Naive thymus-derived CD8-positive, alpha-beta T cell (primary cell): ENCODE measurements at regions not wholly inside any gene's neighbourhood (a gene's known extent, or its start where the extent isn't known, plus 50 kb on each side); places are given as distances from the start of the nearest gene placed in this dataset.

Experiments used
- ATAC-seq, 2 donors: fragments of 150-1000 bp; cut with Tn5 transposase in 1 of 2; sonication (Bioruptor Pico), chemical (Tn5 transposase) in 1 of 2; 1 replicate in 1 of 2; 2 replicates in 1 of 2; pipeline ENCODE4 v1.10.0; 2021; ENCODE audit warnings: mild to moderate bottlenecking in 2 of 2, moderate library complexity in 2 of 2
- POLR2A ChIA-PET: fragments of 350-600 bp; sonication (Branson Sonifier 250); formaldehyde crosslinking; loops from one replicate; lab custom pipeline; 2021; ENCODE audit warnings: antibody characterized with exemption; lab: Charles Lee
- DNase-seq, 10 donors: peaks; one replicate each; pipeline versions ENCODE4 v3.0.0 to v3.0.0-alpha.2; 2020 to 2022
- H3K27ac Mint-ChIP-seq, 10 donors: one replicate each; pipeline ENCODE4 v1.8.0; 2020 to 2022; ENCODE audit warnings: mild to moderate bottlenecking in 10 of 10, mixed read lengths in 10 of 10, moderate library complexity in 4 of 10, inconsistent platforms in 1 of 10
- H3K27me3 Mint-ChIP-seq, 5 donors: one replicate each; pipeline ENCODE4 v1.8.0; 2021 to 2022; ENCODE audit warnings: mixed read lengths in 5 of 5
- H3K36me3 Mint-ChIP-seq, 3 donors: one replicate each; pipeline ENCODE4 v1.8.0; 2020 to 2022; ENCODE audit warnings: mixed read lengths in 3 of 3, mild to moderate bottlenecking in 2 of 3, inconsistent platforms in 1 of 3
- H3K4me1 Mint-ChIP-seq, 4 donors: one replicate each; pipeline ENCODE4 v1.8.0; 2021 to 2022; ENCODE audit warnings: mixed read lengths in 4 of 4
- H3K4me3 Mint-ChIP-seq, 10 donors: one replicate each; pipeline ENCODE4 v1.8.0; 2020 to 2022; ENCODE audit warnings: mild to moderate bottlenecking in 10 of 10, mixed read lengths in 10 of 10, moderate library complexity in 6 of 10, inconsistent platforms in 1 of 10
- H3K9me3 Mint-ChIP-seq, 9 donors: one replicate each; pipeline ENCODE4 v1.8.0; 2020 to 2022; ENCODE audit warnings: mixed read lengths in 9 of 9, mild to moderate bottlenecking in 3 of 9, inconsistent platforms in 1 of 9, moderate library complexity in 1 of 9

GRCh38 chr13:53522034-53522433, 493.4 kb downstream of the OLFM4 start:
- ATAC-seq (no peak), DNase-seq (no peak)
- Mint-ChIP-seq H3K4me3 (no peak overlapping the region), H3K27ac (no peak overlapping the region), H3K4me1 (no peaks in the 10 kb centered on the region), H3K27me3 (no peaks in the 10 kb centered on the region), H3K9me3 (peaks cover 0 to 8% (median 5%) of the 10 kb centered on the region in 9 donors), H3K36me3 (no peaks in the 10 kb centered on the region)
- POLR2A ChIA-PET = no interaction called here

DNA sequence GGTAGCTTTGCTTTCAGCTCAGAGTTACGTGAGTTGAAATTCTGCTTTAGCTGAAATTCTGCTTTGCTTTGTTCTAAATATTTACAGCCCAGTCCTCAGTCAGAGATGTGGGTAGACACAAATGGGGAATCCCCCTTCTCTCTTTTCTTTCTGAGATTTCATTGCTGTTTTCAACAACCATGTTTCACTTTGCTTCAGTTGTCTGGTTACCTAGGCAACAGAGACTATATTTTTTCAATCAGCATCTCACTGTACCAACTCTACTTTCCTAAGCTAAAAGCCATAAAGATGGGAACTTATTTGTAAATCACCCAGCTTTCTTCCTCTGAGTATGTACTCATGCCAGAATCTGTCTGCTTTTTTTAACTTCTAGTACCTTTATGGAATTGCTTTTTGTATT, 509.0 kb downstream of the OLFM4 start:
- peaks cover 0 to 16% (median 7%) of the 10 kb centered on the region in 9 donors for H3K9me3 Mint-ChIP-seq
- H3K4me1 Mint-ChIP-seq = no peaks in the 10 kb centered on the region
- DNase-seq = no peak
- no peak for ATAC-seq
- no peaks in the 10 kb centered on the region for H3K36me3 Mint-ChIP-seq
- H3K27me3 Mint-ChIP-seq = no peaks in the 10 kb centered on the region
- no peak overlapping the region for H3K4me3 Mint-ChIP-seq
- H3K27ac Mint-ChIP-seq = no peak overlapping the region
- POLR2A ChIA-PET = no interaction called here

GRCh38 chr13:53545340-53545941, 516.8 kb downstream of the OLFM4 start:
- POLR2A ChIA-PET = no interaction called here
- peaks cover 0 to 18% (median 4%) of the 10 kb centered on the region in 9 donors for H3K9me3 Mint-ChIP-seq
- H3K4me3 Mint-ChIP-seq = no peak overlapping the region
- H3K27ac Mint-ChIP-seq = no peak overlapping the region
- no peaks in the 10 kb centered on the region for H3K27me3 Mint-ChIP-seq
- no peak for DNase-seq
- no peaks in the 10 kb centered on the region for H3K4me1 Mint-ChIP-seq
- H3K36me3 Mint-ChIP-seq = no peaks in the 10 kb centered on the region
- ATAC-seq = no peak

DNA sequence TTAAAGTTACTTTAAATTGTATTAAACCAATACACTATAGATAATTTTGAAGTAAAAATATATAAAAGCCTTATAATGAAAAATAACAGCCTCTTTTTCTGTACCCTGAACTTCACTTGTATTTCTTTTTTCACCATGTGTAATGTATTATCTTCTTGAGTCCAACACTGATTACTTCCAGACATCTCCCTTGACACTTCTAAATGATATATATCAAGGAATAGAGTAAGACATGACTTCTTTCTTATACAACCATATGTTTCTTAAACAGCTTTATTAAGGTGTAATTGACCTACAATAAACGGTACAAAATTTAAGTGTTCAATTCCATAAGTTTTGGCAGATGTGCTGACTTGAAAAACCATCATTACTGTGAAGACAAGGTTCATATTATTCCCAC, 531.9 kb downstream of the OLFM4 start:
- Mint-ChIP-seq H3K27ac (no peak overlapping the region), H3K4me3 (no peak overlapping the region), H3K27me3 (no peaks in the 10 kb centered on the region), H3K4me1 (no peaks in the 10 kb centered on the region), H3K36me3 (peaks cover 0 to 4% (median 0%) of the 10 kb centered on the region in 3 donors), H3K9me3 (peaks cover 0 to 16% (median 0%) of the 10 kb centered on the region in 9 donors)
- DNase-seq (no peak), ATAC-seq (no peak)
- POLR2A ChIA-PET = no interaction called here

DNA sequence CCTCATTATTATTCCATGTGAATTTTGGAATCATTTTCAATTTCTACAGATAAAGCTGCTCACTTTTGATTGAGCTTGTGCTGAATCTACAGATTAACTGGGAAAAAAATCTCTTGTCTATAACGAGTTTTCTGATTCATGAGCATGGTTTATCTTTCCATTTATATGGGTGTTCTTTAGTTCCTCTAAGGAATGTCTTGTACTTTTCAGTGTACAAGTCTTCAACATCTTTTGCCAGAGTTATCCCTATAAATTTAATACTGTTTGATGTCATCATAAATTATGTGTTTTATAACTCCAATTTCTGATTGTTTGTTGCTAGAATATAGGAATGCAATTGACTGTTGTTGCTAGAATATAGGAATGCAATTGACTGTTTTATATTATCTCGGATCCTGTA, 533.8 kb downstream of the OLFM4 start:
- H3K36me3 Mint-ChIP-seq = peaks cover 0 to 4% (median 0%) of the 10 kb centered on the region in 3 donors
- H3K9me3 Mint-ChIP-seq = peaks cover 0 to 19% (median 7%) of the 10 kb centered on the region in 9 donors
- H3K4me1 Mint-ChIP-seq = no peaks in the 10 kb centered on the region
- POLR2A ChIA-PET = no interaction called here
- H3K4me3 Mint-ChIP-seq = no peak overlapping the region
- no peak for ATAC-seq
- DNase-seq = no peak
- H3K27ac Mint-ChIP-seq = no peak overlapping the region
- H3K27me3 Mint-ChIP-seq = no peaks in the 10 kb centered on the region

DNA sequence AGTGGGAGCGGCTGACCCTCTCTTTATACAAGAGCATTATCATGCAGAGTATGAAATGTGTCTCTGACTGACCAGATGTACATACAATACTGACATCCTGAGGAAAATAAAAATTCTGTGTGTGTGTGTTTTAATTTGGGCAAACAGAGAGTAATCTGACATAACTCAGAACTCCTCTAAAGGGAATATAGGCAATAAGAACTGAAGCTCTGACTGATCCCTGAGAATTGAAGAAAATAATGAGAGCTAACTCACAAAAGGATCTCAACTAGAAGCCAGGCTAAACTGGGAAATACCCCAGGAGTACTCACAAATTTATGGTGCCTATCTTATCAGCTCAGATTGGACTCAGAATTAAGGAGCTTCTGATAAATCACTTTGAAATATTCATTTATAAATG, 539.9 kb downstream of the OLFM4 start:
- H3K9me3 Mint-ChIP-seq = peaks cover 0 to 21% (median 9%) of the 10 kb centered on the region in 9 donors
- POLR2A ChIA-PET = no interaction called here
- no peak overlapping the region for H3K4me3 Mint-ChIP-seq
- no peaks in the 10 kb centered on the region for H3K27me3 Mint-ChIP-seq
- DNase-seq (no peak), ATAC-seq (no peak)
- no peaks in the 10 kb centered on the region for H3K36me3 Mint-ChIP-seq
- no peak overlapping the region for H3K27ac Mint-ChIP-seq
- no peaks in the 10 kb centered on the region for H3K4me1 Mint-ChIP-seq

DNA sequence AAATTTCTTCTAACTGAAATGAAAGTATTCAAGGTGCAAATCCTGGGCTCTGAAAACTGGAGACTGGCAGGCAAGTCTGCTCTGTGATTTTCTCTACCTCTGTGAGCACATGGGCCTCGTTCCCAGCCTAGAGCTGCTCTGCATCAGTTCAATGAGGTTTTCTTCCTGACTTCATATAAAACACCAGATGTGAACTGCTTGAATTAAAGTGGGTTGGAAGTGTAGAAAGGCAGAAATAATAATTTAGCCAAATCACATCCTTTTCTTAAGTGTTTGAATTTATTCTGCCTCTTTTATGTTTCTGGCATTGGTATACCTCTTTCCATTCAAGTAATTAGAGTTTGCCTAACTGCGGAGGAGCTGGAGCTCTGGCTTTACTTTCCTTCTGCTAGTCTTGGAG, 540.8 kb downstream of the OLFM4 start:
- no peaks in the 10 kb centered on the region for H3K36me3 Mint-ChIP-seq
- ATAC-seq (no peak), DNase-seq (no peak)
- POLR2A ChIA-PET = no interaction called here
- no peaks in the 10 kb centered on the region for H3K4me1 Mint-ChIP-seq
- no peak overlapping the region for H3K4me3 Mint-ChIP-seq
- no peaks in the 10 kb centered on the region for H3K27me3 Mint-ChIP-seq
- H3K9me3 Mint-ChIP-seq = peaks cover 0 to 21% (median 6%) of the 10 kb centered on the region in 9 donors
- no peak overlapping the region for H3K27ac Mint-ChIP-seq

DNA sequence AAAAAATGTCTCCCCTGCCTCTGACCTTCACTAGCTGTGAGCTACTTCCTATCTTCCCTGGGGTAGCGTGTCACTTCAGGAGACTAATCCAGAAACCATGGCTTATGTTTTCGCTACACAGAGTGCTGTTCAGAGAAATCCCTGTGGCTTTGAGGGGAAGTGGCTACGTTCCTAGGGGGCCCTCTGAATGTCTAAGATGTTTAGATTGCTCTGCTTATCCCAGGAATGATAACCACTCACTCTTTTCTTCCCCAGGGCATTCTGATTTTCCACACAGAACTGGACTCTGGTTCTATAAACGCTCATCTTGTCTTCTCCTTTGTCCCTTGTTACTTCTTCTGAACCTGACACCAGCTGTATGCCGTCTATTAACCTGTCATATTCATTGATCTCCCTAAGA, 572.5 kb downstream of the OLFM4 start:
- POLR2A ChIA-PET = no interaction called here
- Mint-ChIP-seq H3K27me3 (no peaks in the 10 kb centered on the region), H3K9me3 (peaks cover 0 to 34% (median 8%) of the 10 kb centered on the region in 9 donors), H3K36me3 (no peaks in the 10 kb centered on the region), H3K4me3 (no peak overlapping the region), H3K27ac (no peak overlapping the region), H3K4me1 (no peaks in the 10 kb centered on the region)
- DNase-seq (no peak), ATAC-seq (no peak)

DNA sequence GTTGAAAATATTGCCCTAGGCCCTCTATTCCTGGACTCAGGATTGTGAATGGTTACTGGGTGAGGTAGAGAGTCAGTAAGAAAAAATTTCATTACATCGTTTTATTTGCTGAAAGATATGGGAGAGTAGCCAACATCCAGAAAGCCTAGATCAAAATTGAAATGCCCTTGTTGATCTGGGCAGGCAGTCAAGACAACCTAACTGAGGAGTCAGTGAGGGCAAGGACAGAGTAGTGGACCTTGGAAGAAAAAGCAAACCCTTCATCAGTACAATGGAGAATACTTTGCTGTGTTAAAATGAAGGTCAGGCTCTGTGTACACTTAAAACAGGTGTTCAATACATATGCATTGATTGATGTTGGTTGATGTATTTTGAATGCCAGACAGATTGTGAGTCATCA, 576.7 kb downstream of the OLFM4 start:
- DNase-seq = no peak
- Mint-ChIP-seq H3K27ac (no peak overlapping the region), H3K36me3 (no peaks in the 10 kb centered on the region), H3K9me3 (peaks cover 0 to 32% (median 9%) of the 10 kb centered on the region in 9 donors), H3K27me3 (no peaks in the 10 kb centered on the region), H3K4me3 (no peak overlapping the region), H3K4me1 (no peaks in the 10 kb centered on the region)
- ATAC-seq = no peak
- POLR2A ChIA-PET = no interaction called here

- Mint-ChIP-seq H3K4me1 (no peaks in the 10 kb centered on the region), H3K9me3 (peaks cover 0 to 3% (median 0%) of the 10 kb centered on the region in 9 donors), H3K27ac (no peak overlapping the region), H3K36me3 (no peaks in the 10 kb centered on the region), H3K4me3 (no peak overlapping the region), H3K27me3 (no peaks in the 10 kb centered on the region)
- POLR2A ChIA-PET = no interaction called here
- no peak for ATAC-seq
- DNase-seq = no peak
Observed at GRCh38 chr13:53612200-53612599, 583.6 kb downstream of the OLFM4 start.

DNA sequence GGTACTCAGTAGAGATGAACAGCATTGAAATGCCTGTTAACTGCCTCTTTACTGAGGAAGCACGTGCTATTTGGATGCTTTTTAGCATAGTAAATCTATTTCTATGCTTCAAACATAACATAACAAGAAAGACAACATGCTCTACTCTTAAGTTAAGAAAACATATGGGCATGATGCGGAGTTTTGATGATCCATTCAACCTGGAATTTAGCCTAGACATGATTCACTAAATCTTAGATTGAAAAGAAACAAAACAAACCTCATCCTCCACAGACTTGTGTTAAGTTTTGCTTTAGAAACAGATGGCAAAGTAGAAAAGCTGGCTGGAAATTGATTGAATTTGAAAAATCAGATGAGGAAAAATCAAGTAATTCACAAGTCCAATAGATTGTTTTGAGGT, 593.8 kb downstream of the OLFM4 start:
- Mint-ChIP-seq H3K4me1 (no peaks in the 10 kb centered on the region), H3K36me3 (no peaks in the 10 kb centered on the region), H3K4me3 (no peak overlapping the region), H3K27me3 (no peaks in the 10 kb centered on the region), H3K9me3 (peaks cover 0 to 24% (median 6%) of the 10 kb centered on the region in 9 donors), H3K27ac (no peak overlapping the region)
- POLR2A ChIA-PET = no interaction called here
- ATAC-seq = no peak
- DNase-seq = no peak

GRCh38 chr13:53623146-53623545, 594.5 kb downstream of the OLFM4 start:
- ATAC-seq (no peak), DNase-seq (no peak)
- H3K9me3 Mint-ChIP-seq = peaks cover 0 to 23% (median 6%) of the 10 kb centered on the region in 9 donors
- no peaks in the 10 kb centered on the region for H3K27me3 Mint-ChIP-seq
- no peak overlapping the region for H3K27ac Mint-ChIP-seq
- H3K36me3 Mint-ChIP-seq = no peaks in the 10 kb centered on the region
- H3K4me1 Mint-ChIP-seq = no peaks in the 10 kb centered on the region
- POLR2A ChIA-PET = no interaction called here
- no peak overlapping the region for H3K4me3 Mint-ChIP-seq

DNA sequence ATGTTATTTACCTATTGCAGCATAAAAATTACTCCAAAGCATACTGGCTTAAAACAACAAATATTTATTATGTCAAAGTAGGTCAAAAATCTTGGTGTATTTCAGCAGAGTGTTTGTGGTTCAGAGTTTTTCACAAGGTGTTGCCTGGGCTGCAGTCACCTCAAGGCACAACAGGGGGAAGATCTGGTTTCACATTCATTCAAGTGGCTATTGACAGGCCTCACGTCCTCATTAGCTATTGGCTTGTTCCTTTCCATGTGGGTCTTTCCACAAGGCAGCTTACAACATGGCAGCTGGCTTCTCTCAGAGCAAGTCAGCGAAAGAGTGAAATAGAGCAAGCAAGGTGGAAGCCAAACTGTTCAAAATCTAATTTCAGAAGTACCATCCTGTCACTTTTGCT, 602.9 kb downstream of the OLFM4 start:
- no peak overlapping the region for H3K4me3 Mint-ChIP-seq
- ATAC-seq = no peak
- H3K27me3 Mint-ChIP-seq = no peaks in the 10 kb centered on the region
- peaks cover 0 to 22% (median 6%) of the 10 kb centered on the region in 9 donors for H3K9me3 Mint-ChIP-seq
- no peak overlapping the region for H3K27ac Mint-ChIP-seq
- H3K4me1 Mint-ChIP-seq = peaks cover 0 to 2% (median 0%) of the 10 kb centered on the region in 4 donors
- POLR2A ChIA-PET = no interaction called here
- DNase-seq = no peak
- no peaks in the 10 kb centered on the region for H3K36me3 Mint-ChIP-seq

DNA sequence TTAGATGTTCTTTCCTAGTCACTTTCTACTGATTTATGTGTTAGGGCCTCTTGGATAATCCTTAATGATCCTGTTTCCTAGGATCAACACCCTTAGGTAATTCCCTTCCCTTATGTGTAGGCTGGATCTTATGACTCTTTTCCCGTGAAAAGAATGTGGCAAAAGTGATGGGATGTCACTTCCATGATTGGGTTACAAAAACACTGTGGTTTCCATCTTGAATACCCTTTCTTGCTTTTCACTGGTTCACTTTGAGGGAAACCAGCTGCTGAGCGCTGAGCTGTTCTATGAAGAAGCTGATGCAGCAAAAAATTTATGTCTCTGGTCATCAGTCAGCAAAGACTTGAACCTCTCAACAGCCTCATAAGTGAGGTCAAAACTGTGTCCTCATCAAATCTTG, 609.4 kb downstream of the OLFM4 start:
- peaks cover 3 to 13% (median 9%) of the 10 kb centered on the region in 9 donors for H3K9me3 Mint-ChIP-seq
- H3K4me1 Mint-ChIP-seq = no peaks in the 10 kb centered on the region
- no peak overlapping the region for H3K27ac Mint-ChIP-seq
- POLR2A ChIA-PET = no interaction called here
- no peak for ATAC-seq
- no peaks in the 10 kb centered on the region for H3K36me3 Mint-ChIP-seq
- H3K27me3 Mint-ChIP-seq = no peaks in the 10 kb centered on the region
- no peak overlapping the region for H3K4me3 Mint-ChIP-seq
- no peak for DNase-seq
